AG08395 (cell line): ENCODE measurements at regions not wholly inside any gene's neighbourhood (a gene's known extent, or its start where the extent isn't known, plus 50 kb on each side); places are given as distances from the start of the nearest gene placed in this dataset.

Experiments used
- DNase-seq: peaks from one replicate; pipeline ENCODE4 v3.0.0; 2012; ENCODE audit warnings: mixed read lengths, low spot score

DNA sequence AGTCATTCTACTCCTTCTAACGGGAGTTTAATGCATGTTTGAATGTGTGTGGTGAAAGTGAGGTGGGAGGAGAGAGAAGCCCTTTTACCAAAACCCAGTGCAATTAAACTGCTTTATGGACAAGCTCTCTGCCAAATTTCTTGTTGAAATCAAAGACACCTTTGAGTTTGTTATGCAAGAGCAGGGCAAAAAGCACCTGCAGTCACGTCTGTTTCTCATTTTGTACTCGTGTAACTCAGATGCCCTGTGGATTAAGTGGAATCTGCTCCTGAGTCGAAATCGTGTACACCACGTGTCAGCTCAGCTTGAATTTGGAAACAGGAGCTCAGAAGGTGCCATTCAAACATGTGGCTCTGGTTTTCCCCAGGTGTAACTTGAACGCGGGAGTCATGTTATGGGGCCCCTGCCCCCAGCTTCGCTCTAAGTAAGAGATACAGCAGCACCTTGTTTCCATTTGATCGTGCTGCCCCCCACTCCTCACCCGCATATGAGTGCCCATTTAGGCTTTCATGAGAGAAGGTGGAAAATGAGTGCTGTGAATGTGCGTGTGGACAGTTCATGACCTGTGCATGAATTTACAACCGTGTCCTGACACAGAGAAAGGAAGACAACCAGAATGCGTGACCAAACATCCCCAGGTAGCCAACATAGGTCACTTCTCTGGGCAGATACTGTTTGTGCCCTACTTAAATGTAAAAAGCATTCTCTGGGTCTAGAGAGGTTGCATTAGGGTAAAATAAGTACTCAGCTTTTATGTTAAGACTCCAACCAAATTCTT lies 347.0 kb upstream of the SLC30A5 start:
- DNase-seq = no peak

DNA sequence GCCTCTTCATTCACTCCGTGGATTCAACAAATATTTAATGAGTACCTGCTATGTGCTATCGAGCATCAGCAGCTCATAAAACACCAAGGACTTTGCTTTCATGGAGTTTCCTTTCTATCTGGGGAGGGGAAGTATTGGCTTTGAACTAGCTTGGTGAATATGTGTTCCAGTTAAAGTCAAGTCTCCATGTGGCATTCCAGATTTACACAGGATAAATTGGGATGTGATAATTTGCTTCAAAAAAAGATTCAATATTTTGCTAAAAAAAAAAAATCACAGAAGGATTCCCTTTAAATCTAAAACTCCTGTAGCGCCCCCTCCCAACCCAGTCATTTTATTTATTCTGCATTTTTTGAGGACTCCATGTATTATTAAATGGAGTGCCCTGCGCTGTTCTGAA lies 346.3 kb upstream of the SLC30A5 start:
- DNase-seq = no peak

DNA sequence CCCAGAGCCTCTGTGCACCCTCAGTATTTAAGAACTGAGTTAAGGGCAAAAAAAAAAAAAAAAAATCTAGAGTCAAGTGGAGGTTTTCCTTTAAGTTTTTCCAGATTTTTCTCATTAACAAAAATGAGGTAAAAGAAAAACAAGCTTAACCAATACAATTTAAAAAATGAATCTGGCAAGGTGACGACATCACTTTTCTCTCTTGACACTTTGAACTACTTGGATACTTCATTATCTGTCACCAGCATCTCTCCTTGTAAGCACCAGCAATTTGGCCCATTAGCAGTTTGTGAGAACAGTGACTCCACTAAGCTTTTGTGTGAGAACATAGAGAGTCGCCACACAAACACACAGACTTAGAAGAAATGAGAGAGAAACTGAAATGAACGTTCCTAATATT lies 345.7 kb upstream of the SLC30A5 start:
- DNase-seq = no peak

DNA sequence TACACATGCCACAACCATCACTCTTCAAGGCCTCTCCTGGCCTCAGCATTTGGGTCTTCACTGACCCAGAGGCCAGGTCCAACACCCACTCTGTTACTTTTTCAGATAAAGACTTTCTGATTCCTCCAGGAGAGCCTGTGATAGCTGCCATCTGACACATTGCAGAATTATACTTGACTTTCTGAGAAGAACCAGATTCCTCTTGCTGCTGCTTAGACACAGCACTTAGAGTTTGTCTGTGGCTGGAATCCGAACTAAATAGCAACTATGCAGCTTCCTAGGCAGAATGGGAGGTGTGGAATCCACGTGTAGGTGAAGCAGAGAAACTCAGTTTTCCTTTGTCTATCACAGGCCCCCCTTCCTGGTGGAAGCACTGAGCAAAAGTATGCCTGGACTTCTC lies 344.7 kb upstream of the SLC30A5 start:
- no peak for DNase-seq

- DNase-seq = no peak
Measured at GRCh38 chr5:68749631-68750030, 344.2 kb upstream of the SLC30A5 start.

DNA sequence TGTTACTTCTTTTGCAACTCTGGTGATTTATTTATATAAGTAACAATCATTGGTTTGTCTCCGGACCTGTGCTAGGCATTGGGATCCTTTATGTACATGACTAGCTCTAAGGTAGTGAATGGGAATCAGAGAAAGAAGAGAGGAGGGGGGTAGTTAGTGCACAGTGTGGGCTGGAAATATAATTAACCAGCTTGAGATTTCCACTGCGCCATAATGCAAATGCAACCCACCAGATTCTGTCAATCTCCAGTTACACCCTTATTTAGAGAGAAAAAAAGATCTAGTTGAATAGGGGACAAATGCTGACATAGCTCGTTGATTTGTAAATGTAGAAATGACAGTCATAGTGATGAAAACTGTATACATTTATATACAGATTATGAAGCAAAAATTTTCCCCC lies 342.2 kb upstream of the SLC30A5 start:
- DNase-seq = no peak

- DNase-seq = no peak
Measured at GRCh38 chr5:68754536-68754935, 339.3 kb upstream of the SLC30A5 start.

- DNase-seq = no peak
Measured at GRCh38 chr5:68755293-68755692, 338.5 kb upstream of the SLC30A5 start.

- no peak for DNase-seq
Measured at GRCh38 chr5:68757006-68757405, 336.8 kb upstream of the SLC30A5 start.

- no peak for DNase-seq
Measured at GRCh38 chr5:68757626-68758212, 336.1 kb upstream of the SLC30A5 start.

DNA sequence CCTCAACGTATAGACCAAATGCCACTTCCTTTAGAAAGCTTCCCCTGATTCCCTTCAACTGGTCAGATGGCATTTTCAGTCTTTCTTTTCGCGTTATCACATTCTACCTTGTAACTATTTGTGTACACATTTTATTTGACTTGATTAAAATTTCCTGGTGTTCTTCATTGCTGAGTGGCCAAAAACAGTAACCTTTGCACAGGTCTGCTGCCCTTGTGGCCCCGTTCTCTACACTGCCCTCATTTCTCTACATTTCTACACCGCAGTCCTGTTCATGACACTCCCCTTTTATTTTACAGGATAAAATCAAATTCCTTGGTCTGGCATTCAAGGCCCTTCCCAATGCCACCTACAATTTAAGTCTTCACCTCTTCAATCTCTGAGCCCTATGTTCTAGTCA lies 334.2 kb upstream of the SLC30A5 start:
- no peak for DNase-seq

GRCh38 chr5:68762201-68762600 lies 331.6 kb upstream of the SLC30A5 start:
- DNase-seq = no peak

- no peak for DNase-seq
Measured at GRCh38 chr5:68766952-68767464, 326.8 kb upstream of the SLC30A5 start.

- no peak for DNase-seq
Measured at GRCh38 chr5:68770551-68770950, 323.3 kb upstream of the SLC30A5 start.

- DNase-seq = no peak
Measured at GRCh38 chr5:68771221-68771620, 322.6 kb upstream of the SLC30A5 start.

GRCh38 chr5:68771732-68772131 lies 322.1 kb upstream of the SLC30A5 start:
- DNase-seq = no peak

DNA sequence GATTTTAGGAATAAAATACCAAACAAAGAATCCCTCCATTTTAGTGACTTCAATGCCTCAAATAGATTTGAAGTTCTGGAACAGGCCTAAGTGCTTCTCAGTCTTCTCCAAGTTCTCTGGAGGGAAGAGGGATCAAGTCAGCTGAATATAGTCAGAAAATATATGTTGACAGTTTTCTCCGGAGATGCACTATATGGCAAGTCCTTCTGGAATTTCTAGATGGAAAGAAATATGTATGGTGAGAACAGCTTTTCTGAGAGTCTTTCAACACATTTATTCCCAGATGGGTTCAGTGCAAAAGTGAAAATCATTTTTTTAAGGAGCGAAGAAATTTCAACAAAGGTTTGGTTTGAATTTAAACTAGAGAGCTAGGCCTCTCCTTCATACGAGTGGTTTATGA lies 317.4 kb upstream of the SLC30A5 start:
- DNase-seq = no peak

DNA sequence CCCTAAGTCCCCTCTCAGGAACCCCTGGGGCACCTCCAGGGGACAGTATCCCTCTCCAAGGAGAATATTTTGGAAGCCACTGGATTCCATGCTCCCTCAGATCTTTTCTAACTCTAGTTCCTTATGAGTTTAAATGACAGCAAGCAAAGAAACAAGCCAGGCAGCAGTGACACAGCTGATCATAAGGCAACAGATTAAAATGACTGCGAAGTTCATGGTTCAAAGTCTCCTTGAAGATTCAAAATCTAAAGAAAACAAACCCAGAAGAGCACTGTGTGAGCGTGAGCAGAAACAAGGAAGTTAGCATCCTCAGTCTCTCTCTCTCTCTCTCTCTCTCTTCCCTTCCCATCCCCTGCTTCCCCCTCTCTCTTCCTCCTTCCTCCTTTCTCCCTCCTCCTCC lies 316.7 kb upstream of the SLC30A5 start:
- no peak for DNase-seq

- no peak for DNase-seq
Measured at GRCh38 chr5:68778484-68778883, 315.3 kb upstream of the SLC30A5 start.

- DNase-seq = no peak
Measured at GRCh38 chr5:68780299-68780955, 313.4 kb upstream of the SLC30A5 start.

GRCh38 chr5:68793074-68793473 lies 300.7 kb upstream of the SLC30A5 start:
- DNase-seq = no peak

GRCh38 chr5:68793993-68794392 lies 299.8 kb upstream of the SLC30A5 start:
- no peak for DNase-seq

DNA sequence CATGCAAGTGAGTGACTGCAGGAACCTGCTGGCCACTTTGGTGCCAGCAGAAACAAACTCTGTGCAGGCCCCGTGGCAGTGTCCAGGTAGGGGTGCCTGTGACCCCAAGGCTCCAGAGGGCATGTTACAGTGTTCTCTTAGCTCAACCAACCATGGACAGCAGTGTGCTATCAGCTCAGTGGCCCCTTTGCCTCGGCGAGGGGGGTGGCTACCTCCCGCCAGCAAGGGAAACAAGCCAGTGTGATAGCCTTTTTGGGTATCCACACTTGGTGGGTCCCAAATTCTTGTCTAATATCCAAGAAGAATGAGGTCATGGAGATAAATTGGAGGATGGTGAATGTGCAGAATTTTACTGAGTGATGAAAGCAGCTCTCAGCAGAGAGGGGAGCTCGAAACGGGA lies 298.6 kb upstream of the SLC30A5 start:
- DNase-seq = no peak
